Medulla oblongata (tissue), 1 donor: ENCODE measurements at regions not wholly inside any gene's neighbourhood (a gene's known extent, or its start where the extent isn't known, plus 50 kb on each side); places are given as distances from the start of the nearest gene placed in this dataset.
"Not testable (repeated sequence)": the region's sequence is repeated elsewhere in the genome, so short reads cannot be mapped to it uniquely, and the experiment has no call there.

ENCODE experiments used
- DNase-seq: peaks from one replicate; pipeline ENCODE4 v3.0.0-alpha.2; 2015; ENCODE audit errors: extremely low spot score

DNA sequence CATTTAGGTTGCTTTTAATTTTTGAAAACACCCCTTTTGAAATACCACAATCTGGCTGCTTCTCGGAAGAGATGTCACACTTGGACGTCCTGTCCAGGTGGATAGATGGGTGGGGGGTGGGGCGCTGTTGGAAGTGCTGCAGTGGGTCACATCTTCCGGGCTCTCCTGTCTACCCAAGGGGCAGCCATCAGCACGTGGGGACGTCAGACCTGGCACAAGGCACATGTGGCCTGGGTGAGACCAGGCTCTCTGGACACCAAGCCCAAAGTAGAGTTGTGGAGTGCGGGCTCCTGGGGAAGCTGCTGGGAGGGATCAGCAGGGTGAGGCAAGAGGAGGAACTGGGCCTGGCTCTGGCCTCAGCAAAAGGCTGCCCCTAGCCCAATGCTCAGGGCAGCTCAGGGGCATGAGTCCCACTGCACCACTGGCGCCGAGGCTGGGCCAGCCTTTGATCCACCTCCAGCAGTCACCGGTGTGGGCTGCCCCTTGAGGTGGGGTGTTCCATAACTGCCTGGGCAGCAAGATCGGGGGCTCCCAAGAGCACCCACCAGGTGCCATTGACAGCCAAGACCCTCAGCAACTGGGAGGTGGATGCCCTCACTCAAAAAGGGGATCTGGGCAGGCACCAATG lies 68.6 kb upstream of the CCND1 start:
- DNase-seq = no peak

DNA sequence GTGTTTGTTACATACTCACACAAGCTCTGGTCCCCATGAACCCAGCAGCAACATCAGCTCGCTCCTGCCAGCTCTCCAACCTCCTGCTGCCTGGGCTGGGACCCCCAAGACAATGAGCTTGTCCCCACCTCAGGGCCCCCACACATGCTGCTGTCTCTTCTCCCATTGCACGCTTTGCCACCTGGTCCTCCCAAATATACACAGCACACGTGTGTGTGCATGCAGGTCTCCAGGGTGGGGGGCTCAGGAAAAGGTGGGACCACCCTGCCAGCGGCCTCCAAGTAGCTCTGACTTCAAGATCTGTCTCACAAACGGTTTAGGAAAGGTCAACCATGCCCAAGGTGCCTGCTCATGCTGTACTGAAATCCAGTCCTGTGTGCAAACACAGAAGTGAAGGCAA lies 68.1 kb upstream of the CCND1 start:
- DNase-seq = no peak

DNA sequence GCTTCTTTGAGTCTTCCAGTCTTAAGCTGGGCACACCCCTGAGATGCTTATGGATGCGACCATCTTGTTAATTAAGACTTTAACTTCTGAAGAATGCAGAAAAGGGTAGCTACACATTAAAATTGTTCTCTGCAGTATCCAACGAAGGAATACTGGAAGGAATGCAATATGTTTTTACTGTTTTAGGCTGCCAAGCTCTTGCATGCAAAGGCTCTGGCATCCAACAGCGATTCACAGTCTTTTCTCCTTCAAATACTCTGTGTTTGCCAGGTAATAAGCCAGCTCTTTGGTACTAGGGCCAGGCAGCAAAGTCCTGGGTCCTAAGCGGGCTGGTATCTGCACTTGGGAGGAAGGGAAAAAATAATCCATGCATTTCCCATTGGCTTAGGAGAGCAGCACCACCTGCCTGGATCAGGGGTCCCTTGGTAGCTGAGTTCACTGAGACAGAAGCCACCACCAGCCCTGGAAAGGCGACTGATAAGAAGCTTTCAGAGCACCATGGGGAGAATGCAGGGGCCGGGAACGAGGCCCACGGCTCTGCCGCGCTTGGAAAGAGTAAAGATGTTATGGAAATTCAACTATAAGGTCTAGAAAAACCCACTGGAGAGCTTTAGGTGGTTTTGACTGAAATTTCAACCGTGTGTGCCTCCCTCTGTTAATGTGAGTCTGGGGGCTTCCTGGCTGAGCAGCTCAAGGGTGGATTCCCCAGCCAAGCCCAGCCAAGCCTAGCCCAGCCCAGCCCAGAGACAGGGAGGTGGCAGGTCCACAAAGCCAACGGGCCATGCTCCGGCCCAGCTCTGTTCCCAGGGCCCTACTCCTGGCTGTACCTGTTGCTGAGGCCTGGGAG lies 67.0 kb upstream of the CCND1 start:
- no peak for DNase-seq

DNA sequence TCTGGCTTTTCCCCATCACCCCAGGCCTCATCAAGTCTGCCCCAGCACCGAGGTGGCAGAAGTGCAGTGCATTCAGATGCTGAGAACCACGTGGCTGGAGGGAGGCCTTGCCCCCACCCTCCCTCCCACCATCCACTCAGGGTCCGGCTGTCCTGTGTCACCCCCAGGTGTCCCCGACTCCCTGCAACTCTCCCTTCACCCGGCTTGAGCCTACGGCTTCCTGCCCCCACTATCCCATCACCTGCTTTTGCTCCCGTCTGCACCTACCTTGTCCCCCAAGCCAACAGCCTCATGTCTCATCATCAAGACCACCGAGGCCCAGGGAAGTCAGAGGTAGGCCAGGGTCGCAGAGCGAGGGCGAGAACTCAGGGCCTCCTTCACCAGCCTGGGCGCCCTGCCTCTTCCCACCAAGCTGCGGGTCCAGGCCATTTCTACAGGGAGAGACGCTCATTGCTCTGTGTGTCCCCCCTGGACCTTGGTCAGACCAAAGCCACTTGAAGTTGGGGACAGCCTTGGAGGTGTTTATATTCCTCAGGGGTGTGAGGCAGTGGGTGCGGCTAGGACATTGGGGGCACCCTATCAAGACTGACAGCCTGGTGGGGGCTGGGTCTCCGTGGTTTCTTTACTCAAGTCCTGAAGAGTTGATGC lies 66.2 kb upstream of the CCND1 start:
- no peak for DNase-seq

DNA sequence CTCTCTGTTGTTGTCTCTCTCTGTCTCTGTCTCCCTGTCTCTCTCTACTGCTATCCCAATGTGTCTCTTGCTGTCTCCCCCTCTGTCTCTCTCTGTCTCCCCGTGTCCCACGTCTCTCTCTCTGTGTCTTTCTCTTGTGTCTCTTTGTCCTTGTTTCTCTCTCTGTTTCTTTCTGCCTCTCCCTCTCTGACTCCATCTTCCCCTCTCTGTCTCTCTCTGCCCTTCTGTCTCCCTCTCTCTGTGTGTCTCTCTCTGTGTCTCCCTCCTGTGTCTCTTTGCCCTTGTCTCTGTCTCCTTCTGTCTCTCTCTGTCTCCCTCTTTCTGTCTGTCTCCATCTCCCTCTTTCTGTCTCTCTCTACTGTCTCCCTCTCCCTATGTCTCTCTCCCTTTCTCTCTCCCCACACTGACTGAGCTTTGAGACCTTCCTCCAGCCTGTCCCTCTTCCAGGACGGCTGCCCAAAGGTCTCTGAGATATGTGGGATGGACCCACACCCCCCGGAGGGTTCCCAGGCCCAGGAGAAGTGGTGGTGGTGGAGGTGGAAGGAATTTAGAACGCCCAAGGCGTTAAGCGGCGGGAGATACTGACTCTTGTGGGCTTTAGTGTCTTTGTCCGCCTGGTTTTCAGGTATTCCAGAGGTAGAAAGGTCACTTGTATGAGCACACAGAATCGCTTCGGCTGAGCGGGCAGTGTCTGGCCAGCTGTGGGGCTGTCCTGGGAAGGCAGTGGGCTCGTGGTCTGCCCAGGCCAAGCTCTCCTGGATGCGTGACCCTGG lies 65.5 kb upstream of the CCND1 start:
- DNase-seq = no peak

DNA sequence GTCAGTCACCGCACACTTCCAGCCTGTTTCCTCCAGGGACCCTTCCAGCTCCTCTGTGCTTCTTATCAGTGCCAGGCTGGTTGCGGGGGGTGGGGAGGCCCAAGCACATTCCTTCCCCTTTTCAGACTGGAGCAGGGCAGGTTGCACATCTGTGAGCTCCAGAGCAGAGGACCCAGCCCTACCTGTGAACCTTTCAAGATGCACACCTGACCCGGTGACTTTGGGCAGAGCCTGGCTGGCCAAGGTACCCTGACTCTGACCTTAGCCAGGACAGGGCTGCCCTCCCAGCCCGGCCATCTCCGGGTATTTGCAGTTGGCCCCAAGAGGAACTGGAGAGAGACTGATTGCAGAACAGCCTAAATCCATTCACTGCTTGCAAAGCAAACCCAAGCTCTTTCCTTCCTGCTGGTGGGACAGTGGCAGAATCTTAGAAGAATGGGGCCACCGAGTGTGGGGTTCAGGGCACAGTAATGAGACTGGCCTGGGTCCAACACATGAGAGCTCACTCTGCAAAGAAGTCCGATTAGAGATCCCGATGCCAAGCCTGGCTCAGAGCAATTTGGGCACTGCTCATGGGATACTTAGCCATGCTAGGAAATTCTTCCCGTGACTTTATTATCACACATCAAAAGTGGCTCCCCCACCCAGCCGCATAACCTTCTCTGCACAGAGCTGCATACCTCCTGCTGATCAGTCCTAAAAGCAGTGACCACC lies 64.7 kb upstream of the CCND1 start:
- peak; percentile 50 for DNase-seq

DNA sequence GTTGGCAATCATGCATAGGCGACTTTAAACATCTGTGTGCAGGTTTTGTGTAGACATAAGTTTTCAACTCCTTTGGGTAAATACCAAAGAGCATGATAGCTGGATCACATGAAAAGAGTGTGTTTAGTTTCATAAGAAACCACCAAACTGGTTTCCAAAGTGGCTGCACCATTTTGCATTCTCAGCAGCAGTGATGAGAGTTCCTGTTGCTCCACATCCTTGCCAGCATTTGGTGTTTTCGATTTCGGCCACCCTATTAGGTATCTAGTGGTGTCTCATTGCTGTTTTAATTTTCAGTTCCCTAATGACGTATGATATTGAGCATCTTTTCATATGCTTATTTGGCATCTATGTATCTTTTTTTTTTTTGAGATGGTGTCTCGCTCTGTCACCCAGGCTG lies 62.8 kb upstream of the CCND1 start:
- no peak for DNase-seq

DNA sequence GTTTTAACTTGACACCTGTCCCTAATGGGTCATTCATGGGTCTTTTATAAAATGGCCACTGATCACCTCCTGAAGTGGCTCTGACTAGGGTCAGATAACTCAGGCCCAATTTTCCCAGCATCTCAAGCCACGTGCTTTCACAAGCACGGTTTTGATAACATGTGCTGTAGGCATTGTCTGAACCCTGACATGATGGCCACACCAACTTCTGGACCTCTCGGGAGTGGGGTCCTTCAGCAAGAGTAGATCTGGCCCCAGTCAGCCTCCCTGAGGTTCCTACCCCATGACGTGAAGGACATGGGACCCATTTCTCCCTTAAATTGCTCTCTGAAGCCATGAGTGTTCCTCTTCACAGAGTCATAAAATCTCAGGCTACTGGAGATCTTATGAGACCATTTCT lies 60.4 kb upstream of the CCND1 start:
- no peak for DNase-seq

DNA sequence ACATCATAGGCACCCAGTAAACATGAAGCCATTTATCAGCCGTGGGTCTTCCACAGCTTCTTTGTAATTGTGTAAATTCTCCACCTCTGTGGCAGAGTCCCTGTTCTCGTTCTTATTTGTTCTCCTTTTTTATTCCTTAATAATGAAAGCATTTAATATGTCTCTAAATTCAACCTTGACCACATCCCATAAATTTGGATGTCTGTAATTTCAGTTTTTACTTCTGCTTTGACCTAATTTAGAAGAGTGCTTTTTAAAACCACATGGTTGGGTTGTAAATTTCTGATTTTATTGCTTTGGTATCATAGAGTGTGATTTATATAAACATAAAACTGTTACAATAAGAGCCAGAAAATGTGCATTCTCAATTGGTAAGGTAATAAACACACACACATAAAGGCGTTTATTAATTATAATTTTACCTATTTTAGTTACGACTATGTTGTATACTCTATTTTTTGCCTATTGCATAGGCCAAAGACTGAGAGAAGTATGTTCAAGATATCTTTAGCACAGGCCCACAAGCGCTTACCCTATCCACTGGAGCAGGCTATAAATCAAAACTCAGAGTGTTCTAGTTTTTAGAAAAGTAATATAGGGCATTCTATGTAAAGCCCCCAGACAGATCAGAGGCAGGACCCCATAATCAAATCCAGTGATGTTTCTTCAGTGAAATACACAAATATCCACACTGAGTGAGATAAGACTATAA lies 58.0 kb upstream of the CCND1 start:
- no peak for DNase-seq

DNA sequence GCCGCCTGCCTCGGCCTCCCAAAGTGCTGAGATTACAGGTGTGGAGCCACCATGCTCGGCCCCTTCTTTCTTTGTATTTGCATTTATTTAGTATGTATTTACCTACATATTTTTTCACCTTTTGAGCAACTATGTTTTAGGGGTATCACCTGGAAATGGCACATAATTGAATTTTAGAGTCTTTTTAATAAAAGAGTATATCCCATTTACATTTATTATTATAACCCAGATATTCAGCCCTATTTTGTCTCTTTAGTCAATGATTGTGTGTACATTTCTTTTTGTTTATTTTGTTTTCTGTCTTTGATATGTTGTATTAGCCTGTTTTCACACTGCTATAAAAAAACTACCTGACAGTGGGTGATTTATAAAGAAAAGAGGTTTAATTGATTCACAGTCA lies 56.8 kb upstream of the CCND1 start:
- DNase-seq = no peak

DNA sequence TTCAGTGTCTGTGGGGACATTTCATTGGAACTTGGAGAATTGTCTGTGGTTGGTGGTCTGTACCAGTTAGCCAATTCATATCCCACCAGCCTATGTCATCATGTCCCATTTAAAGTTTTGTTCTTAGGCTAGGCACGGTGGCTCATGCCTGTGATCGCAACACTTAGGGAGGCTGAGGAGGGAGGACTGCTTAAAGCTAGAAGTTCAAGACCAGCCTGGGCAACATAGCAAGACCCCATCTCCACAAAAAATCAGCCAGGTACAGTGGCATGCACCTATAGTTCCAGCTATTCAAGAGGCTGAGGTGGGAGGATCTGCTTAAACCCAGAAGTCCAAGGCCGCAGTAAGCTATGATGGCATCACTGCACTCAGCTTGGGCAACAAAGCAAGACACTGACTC lies 55.6 kb upstream of the CCND1 start:
- no peak for DNase-seq

DNA sequence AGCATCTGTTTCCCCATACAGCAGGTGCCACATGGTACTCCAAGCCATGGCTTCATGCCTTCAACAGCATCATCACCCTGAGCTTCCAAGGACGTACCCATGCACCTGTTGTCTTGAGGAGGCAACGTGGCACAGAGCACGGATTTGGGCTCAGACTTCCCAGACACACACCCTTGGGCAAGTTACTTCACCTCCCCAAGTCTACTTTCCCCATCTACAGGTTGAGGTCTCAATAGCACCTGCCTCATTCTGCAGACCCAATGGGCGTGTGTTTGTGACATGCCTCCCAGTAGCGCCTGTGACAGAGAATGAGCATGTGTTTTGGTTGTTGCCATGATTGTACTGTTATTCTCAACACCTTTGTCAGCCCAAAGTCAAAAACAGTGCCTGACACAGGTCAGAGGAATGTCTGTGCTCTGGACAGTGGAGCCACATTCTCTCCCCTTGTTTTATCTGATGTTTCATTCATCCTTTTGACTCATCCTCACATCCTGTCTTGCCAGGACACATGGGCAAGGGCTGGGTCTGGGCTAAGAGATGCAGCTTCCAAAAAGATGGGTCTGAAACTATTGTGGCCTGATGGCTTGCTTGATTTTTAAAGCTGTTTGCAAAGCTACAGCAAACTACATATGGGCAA lies 53.4 kb upstream of the CCND1 start:
- no peak for DNase-seq

DNA sequence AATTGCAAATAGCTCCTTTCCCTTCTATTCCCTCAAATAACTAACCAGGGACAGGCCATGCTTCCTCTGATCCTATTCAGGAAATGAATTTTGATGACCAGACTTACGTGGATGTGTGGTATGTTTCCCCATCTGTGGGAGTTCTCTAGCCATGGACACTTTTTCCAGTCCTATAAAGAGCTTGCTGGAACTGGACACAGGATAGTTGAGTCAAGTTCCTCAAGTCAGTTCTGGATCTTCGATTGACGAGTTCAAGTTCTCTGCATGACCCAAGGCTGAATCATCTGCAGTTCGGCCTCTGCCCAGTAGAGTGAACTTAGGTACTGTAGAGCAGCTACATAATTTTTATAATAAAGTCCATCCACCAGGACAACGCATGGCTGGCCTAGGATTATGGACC lies 52.7 kb upstream of the CCND1 start:
- DNase-seq = no peak

DNA sequence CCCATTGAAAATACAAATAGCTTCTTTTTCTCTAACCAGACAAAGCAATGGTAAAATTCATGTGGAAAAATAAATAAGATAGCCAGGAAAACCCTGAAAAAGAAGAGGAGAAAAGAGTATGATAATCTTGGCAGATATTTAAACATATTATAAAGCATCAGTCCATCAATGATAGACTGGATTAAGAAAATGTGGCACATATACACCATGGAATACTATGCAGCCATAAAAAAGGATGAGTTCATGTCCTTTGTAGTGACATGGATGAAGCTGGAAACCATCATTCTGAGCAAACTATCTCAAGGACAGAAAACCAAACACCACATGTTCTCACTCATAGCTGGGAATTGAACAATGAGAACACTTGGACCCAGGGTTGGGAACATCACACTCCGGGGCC lies 50.9 kb upstream of the CCND1 start:
- DNase-seq = not testable (repeated sequence)
